Stimulated activated CD4-positive, alpha-beta T cell treated with anti-CD3 and anti-CD28 coated beads, Interleukin-2, amount 100 ng/mL, for 24 hours (primary cell): ENCODE measurements at regions not wholly inside any gene's neighbourhood (a gene's known extent, or its start where the extent isn't known, plus 50 kb on each side); places are given as distances from the start of the nearest gene placed in this dataset.
"Not testable (repeated sequence)": the region's sequence is repeated elsewhere in the genome, so short reads cannot be mapped to it uniquely, and the experiment has no call there.

ENCODE experiments used
- DNase-seq, 2 donors: peaks; one replicate each; pipeline ENCODE4 v3.0.0-alpha.2; 2020

DNA sequence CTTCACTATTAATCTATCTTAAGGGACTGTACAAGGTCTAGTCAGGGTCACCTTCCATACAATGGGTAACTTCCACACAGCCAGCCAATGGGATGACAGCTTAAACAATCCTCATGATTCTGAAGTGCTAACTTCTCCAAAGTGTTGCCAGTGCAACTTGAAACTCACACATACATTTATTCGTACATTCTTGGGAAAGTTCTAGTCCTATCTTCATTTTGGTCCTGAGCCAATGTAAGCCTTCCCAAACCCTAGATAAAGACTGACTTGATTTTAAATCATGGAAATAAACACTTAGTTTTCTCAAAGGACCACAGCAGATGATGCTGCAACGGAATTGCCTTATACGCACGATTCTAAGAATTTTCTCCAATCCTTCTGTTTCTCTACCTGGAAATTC is 117.5 kb upstream of the COL1A2 start:
- no peak for DNase-seq

DNA sequence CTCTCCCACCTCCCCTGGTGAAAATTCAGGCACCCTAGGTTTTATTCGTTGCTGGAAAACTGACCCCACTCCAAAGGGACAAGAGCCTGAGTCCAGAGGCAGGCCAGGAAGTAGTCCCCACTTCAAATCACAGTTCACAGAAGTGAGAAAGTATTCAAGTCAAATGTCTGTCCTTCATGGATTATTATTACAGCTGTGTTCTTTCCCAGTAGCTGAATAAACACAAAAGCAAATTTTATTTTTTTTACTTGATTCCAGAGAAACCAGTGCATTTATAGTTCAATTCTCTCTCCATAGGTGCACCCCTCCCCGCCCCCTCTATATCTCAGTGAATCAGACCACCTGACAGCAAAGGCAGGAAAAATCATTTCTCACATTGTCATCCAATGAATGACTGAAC is 113.8 kb upstream of the COL1A2 start:
- no peak for DNase-seq

DNA sequence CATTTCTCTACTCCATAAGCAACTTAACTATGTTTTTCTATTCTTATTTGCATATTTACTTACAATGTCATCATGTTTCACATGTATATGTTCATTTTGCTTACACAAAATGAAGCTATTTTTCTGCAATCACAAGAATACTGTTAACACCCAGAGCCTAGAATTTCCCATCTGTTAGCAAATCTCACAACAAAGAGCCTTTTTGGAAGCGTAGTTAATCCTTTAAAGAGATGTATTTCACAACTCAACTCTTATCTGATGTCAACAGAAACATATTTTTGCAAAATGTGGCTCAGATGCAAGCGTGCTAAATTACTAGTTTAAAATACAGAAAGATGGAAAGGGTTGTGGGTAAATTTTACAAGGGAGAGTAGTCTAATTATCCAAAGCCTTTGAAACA is 110.6 kb upstream of the COL1A2 start:
- no peak for DNase-seq

DNA sequence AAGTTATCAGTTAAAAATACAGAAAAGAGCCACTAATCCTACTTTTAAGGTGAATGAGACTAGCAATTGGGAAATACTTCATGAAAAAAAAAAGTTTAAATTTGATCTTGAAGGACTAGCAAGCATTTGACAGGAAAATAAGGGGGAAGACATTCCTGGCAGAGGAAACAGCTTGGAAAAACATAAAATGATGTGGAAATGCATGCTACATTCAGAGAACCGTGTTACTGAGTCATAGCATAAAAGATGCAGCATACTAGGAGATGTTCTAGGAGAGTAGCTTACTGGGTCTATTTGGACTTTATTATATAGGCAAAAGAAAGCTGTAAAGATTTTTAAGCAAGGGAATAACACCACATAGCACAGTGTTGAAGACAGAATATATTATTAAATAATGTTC is 108.6 kb upstream of the COL1A2 start:
- no peak for DNase-seq

DNA sequence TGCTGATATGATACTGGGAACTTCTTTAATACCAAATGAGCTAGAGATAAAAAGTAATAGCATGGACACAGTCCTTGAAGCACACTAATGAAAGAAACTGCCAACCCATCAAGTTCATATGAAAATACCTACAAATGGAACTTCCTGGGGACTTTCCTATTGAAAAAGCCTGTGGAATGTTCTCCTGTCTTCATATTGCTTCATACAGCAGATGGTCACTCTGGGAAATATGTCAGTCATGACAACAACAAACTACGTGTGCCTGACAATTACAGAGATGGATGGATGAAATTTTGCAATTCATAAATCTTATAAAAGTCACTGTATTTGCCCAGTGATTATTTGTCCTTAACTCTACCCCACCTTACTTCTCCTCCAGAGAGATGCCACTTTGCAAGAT is 106.6 kb upstream of the COL1A2 start:
- no peak for DNase-seq

DNA sequence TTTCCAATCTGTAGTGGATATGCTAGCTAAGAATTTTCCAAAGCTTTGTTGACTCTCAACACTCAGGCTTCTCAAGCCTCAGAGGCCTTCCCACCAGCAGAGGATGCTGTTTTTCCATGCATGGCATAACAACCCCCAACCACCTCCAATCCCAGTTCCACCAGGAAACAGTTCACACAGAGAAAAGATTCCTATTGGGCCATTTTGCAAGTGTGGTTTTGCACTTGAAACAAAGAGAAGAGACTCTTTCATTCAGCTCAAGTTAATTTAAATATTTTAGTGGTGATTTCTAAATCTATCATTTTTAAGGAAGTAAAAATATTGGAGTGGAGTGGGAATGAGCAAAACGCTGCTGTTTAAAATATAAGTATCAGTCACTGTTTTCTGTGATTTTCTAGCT is 105.6 kb upstream of the COL1A2 start:
- no peak for DNase-seq

DNA sequence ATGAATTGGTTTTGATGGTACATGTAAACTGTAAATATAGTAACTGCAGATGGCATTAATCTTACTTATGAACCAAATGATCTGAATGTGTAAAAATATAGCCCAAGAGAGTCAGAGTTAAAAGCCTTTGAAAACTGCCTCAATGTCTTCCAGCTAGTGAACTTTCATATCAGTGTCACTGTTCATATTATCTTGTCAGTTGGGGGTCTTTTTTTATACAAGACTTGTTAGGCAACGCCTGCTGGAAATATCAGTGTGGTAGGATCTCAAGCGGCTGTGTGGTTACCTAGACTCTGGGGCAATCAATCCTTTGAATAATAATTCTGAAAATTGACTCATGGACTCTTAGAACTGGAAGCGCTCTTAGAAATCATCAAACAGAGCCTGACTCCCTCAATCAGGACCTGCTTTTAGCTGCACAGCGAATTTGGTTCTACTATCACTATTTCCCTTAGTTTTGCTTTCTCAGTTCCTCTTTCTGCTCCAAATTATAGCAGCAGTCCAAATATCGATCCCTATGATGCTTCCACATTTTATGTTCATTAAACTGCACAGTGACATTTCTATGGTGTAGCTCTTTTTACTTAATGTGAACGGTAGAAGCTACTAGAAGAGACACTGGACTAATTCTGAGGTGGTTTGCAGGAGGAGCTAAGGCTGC is 100.1 kb upstream of the COL1A2 start:
- no peak for DNase-seq

DNA sequence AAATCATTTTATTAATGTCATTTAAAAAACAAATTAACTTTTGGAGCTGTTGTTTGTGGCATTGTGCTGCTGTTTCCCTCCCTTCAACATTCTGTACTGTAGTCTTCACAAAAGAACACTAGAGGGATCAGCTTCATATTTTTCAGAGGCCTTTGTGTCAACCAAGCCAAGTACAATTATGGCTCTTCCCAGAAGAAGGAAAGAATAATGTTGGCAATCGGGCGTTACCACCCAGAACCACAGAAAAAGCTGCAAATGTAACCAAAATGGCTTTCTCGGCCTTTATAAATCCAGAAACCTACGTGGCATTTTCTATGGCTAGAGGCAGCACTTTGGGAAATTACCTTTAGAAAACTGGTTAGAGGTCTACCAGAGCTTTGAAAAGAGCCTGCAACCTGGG is 98.8 kb upstream of the COL1A2 start:
- no peak for DNase-seq

DNA sequence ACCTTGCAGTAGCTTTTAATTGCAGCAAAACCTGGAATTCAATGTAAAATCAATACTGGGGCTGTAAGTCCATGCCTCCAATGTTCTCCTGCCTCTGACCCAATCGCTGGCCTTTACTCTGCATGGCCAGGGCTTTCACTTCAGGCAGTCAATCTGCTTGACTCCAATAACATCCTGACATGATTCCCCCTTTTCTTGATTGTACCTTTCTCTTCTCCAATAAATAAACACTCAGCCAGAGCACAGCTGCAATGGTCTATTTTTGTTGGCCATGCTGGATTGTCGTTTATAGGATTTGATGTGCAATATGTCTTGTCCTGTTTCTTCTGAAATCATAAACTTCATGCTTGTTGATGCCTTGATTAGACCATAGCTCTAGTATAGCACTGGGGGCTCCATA is 97.8 kb upstream of the COL1A2 start:
- no peak for DNase-seq

DNA sequence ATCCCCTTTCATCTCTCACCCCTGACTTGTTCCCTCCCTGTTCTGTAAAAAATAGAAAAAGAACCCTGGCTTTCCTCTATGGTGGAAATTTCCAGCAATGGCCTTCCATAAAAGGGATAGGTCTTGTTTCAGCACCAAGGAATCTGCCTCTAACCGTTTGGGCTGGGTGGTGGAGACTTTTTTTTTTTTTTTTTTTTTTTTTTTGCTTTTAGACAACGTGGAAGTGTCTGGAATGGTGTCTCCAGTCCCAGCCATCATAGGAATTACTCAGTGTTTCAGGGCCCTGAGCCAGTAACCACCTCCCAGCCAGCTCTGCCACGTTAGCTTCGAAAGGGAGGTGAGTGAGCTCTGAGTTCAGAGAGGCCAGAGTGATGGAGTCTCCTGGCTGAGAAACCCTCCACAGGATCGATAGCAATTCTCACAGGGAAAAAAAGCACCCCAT is 97.3 kb upstream of the COL1A2 start:
- DNase-seq = no peak

DNA sequence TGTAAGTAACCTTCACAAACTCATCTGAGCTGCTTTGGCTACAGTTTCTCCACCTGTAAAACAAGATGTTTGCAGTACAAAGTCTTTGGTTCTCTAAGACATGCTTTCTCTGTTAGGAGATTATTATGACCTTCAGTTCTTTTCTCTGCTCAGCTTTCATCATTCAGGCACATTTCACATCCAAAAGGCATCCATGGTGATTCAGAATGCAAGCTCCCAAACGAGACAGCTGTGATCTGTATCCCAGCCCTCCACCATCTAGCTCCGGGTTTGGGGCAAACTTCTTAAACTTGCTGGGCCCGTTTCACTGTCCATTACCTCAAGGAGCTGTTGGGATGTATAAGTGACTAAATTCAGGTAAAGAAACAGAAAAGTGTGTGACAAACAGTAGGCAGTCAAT is 95.8 kb upstream of the COL1A2 start:
- DNase-seq = no peak

DNA sequence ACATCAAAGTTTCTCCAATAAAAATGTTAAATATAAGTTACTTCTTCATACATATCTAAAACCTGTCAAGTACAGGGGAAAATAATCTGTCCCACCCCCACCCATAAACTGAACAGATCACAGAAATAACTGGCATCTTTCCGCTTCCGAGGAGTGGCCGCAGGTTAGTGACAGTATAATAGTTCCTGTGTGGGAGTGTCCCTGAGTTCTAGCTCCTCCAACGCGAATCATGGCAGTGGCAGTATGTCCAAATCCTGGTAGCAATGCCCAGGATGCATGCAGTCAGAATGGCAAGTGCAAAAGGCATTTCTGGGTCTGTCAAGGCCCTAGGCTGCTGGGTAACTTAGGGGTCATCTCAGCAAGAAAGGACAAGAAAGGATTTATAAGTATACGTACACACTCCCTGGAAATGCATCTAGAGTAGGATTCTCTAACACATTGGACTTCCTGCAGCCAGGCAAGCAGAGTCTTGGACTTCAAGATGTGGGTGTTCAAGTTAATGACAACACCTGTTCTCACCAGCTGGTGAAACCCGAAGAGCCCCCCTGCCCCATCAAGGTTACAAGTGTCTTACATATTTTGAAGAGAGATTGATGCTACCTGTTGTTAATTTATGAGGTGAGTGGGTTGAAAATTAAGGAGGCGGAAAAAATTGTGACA is 94.4 kb upstream of the COL1A2 start:
- DNase-seq = no peak

DNA sequence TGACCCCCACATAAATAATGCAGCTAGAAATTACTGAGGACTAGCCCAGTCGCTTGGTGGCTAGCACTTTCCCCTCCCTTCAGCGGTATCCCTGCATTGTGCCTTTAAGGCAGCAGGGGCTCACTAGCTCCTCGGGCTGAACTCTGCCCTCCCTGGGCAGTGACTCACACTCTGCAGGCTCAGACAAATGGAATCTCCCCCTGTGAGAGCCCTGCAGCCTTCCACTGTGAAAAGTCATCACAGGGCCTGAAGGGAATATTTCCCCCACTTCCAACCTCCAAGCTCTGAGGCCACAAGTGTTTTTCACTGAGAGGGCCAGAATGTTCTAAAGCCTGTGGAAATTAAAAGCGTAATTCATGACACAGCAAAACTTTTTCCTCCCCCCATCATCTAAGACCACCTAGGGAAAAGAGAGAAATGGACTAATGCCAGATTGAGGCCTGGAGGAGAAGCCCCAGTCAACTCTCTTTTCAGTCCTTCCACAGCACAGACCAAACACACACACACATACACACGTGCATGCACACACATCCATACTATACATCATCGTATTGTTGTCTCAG is 93.6 kb upstream of the COL1A2 start:
- DNase-seq = no peak

DNA sequence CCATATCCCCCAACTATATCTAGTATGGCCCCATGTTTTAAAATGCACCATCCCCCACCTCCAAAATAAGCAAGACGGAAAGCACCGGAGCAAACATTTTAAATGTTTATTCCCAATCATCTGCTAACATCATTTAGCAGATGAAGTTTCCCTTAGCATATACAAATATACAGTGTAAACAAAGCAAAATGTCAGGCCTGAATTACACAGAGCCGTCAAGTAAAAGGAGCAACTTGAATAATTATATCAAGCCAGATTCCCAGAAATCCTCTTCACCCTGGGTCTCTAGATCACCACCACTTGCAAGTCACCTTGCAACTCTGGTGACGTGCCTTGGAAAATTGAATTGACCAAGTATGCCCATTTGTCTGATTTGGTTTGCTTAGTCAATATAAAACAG is 91.6 kb upstream of the COL1A2 start:
- no peak for DNase-seq

DNA sequence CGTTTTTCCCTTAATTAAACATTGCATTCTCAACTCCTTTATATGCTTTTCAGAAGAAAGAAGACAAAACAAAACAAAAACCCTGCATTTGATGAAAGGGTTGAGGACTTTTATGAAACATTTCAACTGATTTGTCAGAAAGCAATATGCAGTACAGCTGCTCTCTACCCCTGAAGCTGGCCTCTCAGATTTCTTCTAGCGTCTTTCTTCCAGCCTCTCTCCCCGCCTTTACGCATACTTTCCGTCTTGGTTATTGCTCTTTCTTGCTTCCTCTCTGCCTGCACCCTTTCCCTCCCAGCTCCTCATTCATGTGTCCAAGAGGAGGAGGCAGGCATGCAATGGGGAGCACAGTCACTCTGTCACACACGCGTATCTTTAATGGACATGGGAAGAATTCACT is 91.0 kb upstream of the COL1A2 start:
- DNase-seq = no peak

DNA sequence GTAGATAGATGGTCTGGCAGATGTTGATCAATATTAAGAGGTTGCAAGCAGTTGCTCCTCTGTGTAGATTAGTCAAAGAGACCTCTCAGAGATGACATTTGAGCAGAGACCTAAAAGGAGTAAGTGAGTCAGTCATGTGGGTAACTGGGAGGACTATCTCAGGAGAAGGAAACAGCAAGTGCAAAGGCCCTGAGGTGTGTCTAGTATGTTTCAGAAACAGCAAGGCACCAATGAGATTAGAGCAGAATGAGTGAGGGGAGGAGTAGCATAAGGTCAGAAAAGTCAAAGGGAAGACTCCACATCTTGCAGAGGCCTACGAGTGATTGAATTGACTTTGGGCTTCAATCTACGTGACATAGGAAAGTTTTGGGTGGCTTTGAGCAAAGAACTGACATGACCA is 89.8 kb upstream of the COL1A2 start:
- DNase-seq = no peak

DNA sequence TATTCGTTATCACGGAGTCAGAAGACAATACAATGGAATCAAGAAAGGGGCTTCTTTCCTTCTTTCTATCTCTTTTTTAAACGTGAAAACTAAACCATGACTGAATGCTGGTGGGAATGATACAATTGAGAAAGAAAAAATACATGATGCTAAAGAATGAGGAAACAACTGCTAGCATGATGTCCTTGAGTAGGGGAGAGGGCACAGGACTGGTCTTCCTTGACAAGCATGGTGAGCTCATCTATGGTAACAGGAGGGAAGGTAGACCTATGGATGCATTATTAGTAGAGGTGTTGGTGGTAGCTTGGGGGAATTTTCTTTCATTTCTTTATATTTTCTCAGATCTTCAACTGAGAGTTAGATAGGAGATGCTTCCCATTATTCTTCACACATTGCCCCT is 88.9 kb upstream of the COL1A2 start:
- DNase-seq = no peak

DNA sequence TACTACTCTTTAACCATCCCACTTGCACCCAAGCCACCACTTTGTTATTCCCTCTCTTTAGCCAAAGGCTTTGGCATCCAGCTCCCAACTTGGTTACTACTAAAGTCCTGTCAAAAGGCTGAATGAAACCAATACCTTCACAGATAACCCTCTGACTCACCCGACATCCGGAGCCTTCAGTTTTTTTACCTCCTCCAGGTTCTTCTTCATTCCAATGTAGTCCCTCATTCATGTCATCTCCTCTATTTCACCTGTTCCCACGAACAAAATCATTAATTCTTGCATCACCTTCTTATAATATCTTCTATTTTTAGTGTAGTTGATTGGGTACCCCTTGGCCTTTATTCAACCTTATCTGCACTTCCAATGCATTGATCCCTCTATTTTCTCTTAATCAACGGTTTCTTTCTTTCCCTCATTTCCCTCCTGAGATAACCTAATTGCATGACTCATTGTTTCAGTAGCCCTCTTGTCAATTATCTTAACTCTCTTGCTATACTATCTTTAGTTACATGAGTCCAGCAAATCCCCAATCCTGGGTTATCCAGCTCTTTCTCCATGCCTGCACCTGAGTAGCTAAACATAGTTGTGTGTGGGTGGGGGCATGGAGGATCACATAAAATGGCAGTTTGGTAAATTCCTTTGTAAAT is 87.2 kb upstream of the COL1A2 start:
- no peak for DNase-seq

DNA sequence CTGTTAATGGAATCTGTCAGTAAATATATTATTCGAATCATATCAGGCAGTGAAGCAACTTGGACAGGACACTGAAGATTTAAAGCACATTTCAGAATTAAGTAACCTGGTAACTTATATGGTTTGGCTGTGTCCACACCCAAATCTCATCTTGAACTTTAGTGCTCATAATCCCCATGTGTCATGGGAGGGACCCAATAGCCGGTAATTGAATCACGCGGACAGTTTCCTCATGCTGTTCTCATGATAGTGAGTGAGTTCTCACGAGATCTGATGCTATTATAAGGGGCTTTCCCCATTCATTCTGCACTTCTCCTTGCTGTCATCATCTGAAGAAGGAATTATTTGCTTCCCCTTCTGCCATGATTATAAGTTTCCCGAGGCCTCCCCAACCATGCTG is 83.2 kb upstream of the COL1A2 start:
- DNase-seq = no peak

DNA sequence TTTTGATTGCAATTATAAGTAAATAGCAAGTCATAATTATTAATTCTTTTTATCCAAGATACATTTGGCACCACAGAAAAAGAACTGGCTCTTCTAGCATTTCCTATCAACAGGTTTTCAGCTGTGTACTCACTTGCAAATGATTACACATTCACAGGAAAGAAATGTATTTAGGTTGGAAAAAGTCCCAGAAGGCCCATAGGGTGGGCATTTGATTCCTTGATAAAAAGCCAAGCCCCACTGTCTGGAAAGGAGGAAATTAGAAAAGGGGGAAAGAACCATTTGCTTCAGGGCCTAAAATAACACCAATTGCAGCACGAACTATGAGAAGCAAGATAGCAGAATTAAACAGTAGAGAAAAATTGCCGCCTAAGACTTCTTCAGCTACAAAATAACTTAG is 80.8 kb upstream of the COL1A2 start:
- DNase-seq = no peak

DNA sequence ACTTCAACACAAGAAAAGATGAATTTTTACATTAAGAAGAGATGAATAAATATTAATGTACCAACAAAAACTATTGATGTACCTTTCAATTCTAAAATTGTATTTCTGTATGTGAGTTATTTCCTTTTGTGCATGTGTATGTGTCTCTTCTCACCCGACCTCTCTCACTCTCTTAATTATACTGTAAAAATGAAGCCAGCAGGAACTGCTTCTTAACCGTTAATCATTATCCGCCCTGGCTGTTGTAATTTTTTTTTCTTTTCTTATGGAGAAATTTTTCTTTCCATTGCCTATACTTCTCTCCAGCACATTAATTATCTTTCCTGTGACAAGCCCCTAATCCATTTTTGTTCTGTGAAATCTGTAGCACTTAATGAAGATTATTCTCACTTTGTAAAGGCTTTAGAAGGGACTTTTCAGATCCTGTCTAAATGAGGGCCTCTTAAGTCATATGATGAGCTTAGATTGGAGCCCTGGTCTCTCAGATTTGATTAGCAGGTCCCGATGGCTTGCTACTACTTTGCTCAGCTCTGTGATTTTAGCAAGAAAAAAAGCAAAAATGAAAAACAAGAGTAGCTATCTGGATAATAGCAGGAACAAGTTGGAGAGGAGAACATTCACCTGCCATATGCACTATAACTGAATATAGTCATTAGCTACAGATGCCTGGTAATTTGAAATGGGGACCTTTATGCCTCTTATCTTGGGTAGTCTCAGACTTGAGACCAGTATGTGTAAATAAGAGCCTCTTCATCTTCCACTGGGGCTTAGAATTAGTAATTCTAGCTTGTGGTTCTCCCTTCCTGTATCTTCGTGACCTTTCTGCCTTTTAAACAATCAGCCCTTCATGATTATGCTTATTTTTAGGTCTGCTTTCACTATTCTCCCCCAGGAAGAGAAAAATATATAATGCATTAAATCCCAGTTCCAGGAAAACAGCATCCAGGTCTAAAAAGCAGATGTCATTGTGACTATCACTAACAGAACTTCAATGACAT is 80.0 kb upstream of the COL1A2 start:
- DNase-seq = no peak

DNA sequence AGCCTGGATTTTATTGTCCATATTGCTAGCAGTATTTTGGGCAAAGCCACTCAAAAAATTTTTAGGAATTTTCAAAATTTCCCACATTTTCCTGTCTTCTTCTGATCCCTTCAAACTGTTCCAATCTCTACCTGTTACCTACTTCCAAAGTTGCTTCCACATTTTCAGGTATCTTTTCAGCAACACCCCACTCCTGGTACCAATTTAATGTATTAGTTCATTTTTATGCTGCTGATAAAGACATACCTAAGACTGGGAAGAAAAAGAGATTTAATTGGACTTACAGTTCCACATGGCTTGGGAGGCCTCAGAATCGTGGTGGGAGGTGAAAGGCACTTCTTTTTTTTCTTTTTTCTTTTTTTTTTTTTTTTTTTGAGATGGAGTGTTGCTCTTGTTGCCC is 73.6 kb upstream of the COL1A2 start:
- not testable (repeated sequence) for DNase-seq

DNA sequence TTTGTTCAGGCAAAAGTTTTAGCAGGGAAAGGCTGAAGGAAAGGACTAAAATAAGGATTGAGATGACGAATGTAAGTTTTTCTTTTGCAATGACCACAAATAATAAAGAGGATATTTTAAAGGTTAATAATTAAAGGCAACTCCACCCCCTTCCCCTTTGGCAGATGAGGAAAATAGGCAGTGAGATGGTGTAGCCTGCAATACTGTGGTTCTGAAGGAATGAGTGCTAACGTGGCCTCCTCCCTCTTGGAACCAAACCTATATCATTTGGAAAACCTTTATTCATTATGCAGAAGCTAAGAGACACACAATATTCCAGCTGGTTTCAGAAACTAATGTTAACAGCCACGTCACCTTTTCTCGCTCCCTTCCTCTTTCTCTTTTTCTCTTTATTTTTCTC is 70.9 kb upstream of the COL1A2 start:
- DNase-seq = no peak
